Activated T-helper 2 cell treated with anti-CD3 and anti-CD28 coated beads, Interferon-gamma antibody, Interleukin-2, Interleukin-4, amounts not matched to agents 10 μg/mL and 5 μg/mL and 100 μg/mL, durations not matched to agents 14 hours and 24 hours and 36 hours (primary cell): ENCODE measurements at regions not wholly inside any gene's neighbourhood (a gene's known extent, or its start where the extent isn't known, plus 50 kb on each side); places are given as distances from the start of the nearest gene placed in this dataset.
A peak's percentile ranks its signal among the peaks of the same experiment; 100 is the strongest.
"Not testable (repeated sequence)": the region's sequence is repeated elsewhere in the genome, so short reads cannot be mapped to it uniquely, and the experiment has no call there.

Source experiments
- DNase-seq: peaks from one replicate; pipeline ENCODE4 v3.0.0; 2021; ENCODE audit warnings: low spot score
- H3K27ac Mint-ChIP-seq: one replicate; pipeline ENCODE4 v1.8.0; 2021; ENCODE audit warnings: mixed read lengths
- H3K27me3 Mint-ChIP-seq: one replicate; pipeline ENCODE4 v1.8.0; 2021; ENCODE audit warnings: low read depth, mixed read lengths
- H3K36me3 Mint-ChIP-seq: one replicate; pipeline ENCODE4 v1.8.0; 2021; ENCODE audit warnings: low read depth, mixed read lengths
- H3K4me1 Mint-ChIP-seq: one replicate; pipeline ENCODE4 v1.8.0; 2021; ENCODE audit warnings: low read depth, mixed read lengths
- H3K4me3 Mint-ChIP-seq: one replicate; pipeline ENCODE4 v1.8.0; 2021; ENCODE audit warnings: low read depth, mild to moderate bottlenecking, moderate library complexity, mixed read lengths
- H3K9me3 Mint-ChIP-seq: one replicate; pipeline ENCODE4 v1.8.0; 2021; ENCODE audit warnings: mixed read lengths
- intact Hi-C: fragments of 100-400 bp; cut with micrococcal nuclease; formaldehyde crosslinking; loops from one replicate; pipeline ENCODE4 v1.15.1; 2023

- no peaks in the 10 kb centered on the region for H3K9me3 Mint-ChIP-seq
- H3K27me3 Mint-ChIP-seq = peaks cover 90% of the 10 kb centered on the region
- intact Hi-C loops = no loop called here
- no peak overlapping the region for H3K27ac Mint-ChIP-seq
- DNase-seq = no peak
- H3K4me1 Mint-ChIP-seq = peaks cover 31% of the 10 kb centered on the region
- H3K4me3 Mint-ChIP-seq = no peak overlapping the region
- H3K36me3 Mint-ChIP-seq = no peaks in the 10 kb centered on the region
Measured at GRCh38 chr1:147078606-147079399, 93.5 kb downstream of the PRKAB2 start.

- Mint-ChIP-seq H3K4me1 (peaks cover 33% of the 10 kb centered on the region), H3K9me3 (no peaks in the 10 kb centered on the region), H3K36me3 (no peaks in the 10 kb centered on the region), H3K27ac (no peak overlapping the region), H3K4me3 (no peak overlapping the region), H3K27me3 (peaks cover 90% of the 10 kb centered on the region)
- DNase-seq = no peak
- intact Hi-C loops = no loop called here
Measured at GRCh38 chr1:147077936-147078605, 94.2 kb downstream of the PRKAB2 start.

GRCh38 chr1:147077523-147077922 lies 94.7 kb downstream of the PRKAB2 start:
- H3K36me3 Mint-ChIP-seq = no peaks in the 10 kb centered on the region
- H3K27ac Mint-ChIP-seq = no peak overlapping the region
- intact Hi-C loops = no loop called here
- peaks cover 35% of the 10 kb centered on the region for H3K4me1 Mint-ChIP-seq
- no peak for DNase-seq
- no peak overlapping the region for H3K4me3 Mint-ChIP-seq
- no peaks in the 10 kb centered on the region for H3K9me3 Mint-ChIP-seq
- peaks cover 90% of the 10 kb centered on the region for H3K27me3 Mint-ChIP-seq

- H3K9me3 Mint-ChIP-seq = no peaks in the 10 kb centered on the region
- H3K4me3 Mint-ChIP-seq = no peak overlapping the region
- H3K36me3 Mint-ChIP-seq = no peaks in the 10 kb centered on the region
- peaks cover 35% of the 10 kb centered on the region for H3K4me1 Mint-ChIP-seq
- peaks cover 90% of the 10 kb centered on the region for H3K27me3 Mint-ChIP-seq
- intact Hi-C loops = no loop called here
- no peak for DNase-seq
- no peak overlapping the region for H3K27ac Mint-ChIP-seq
Measured at GRCh38 chr1:147077081-147077480, 95.2 kb downstream of the PRKAB2 start.

- Mint-ChIP-seq H3K4me3 (no peak overlapping the region), H3K4me1 (peaks cover 35% of the 10 kb centered on the region), H3K27ac (no peak overlapping the region), H3K27me3 (peaks cover 93% of the 10 kb centered on the region), H3K36me3 (peaks cover 2% of the 10 kb centered on the region), H3K9me3 (no peaks in the 10 kb centered on the region)
- DNase-seq = no peak
- intact Hi-C loops = no loop called here
Measured at GRCh38 chr1:147076442-147076841, 95.8 kb downstream of the PRKAB2 start.

GRCh38 chr1:147072482-147073432 lies 99.5 kb downstream of the PRKAB2 start:
- intact Hi-C loops = no loop called here
- peaks cover 74% of the 10 kb centered on the region for H3K27me3 Mint-ChIP-seq

GRCh38 chr1:147071142-147071541 lies 101.1 kb downstream of the PRKAB2 start:
- no peak overlapping the region for H3K27ac Mint-ChIP-seq
- intact Hi-C loops = no loop called here
- H3K4me3 Mint-ChIP-seq = no peak overlapping the region
- no peak for DNase-seq
- H3K4me1 Mint-ChIP-seq = peaks cover 12% of the 10 kb centered on the region
- H3K27me3 Mint-ChIP-seq = peaks cover 67% of the 10 kb centered on the region
- peaks cover 2% of the 10 kb centered on the region for H3K36me3 Mint-ChIP-seq
- H3K9me3 Mint-ChIP-seq = no peaks in the 10 kb centered on the region

More at GRCh38 chr1:147072482-147073432, 99.5 kb downstream of the PRKAB2 start:
- DNase-seq = no peak
- Mint-ChIP-seq H3K9me3 (no peaks in the 10 kb centered on the region), H3K4me1 (peaks cover 12% of the 10 kb centered on the region), H3K27ac (no peak overlapping the region), H3K36me3 (peaks cover 2% of the 10 kb centered on the region), H3K4me3 (peak overlapping the region; percentile 66)

- DNase-seq = no peak
- Mint-ChIP-seq H3K9me3 (no peaks in the 10 kb centered on the region), H3K27me3 (peaks cover 27% of the 10 kb centered on the region), H3K4me3 (no peak overlapping the region), H3K36me3 (no peaks in the 10 kb centered on the region), H3K4me1 (no peaks in the 10 kb centered on the region), H3K27ac (no peak overlapping the region)
- intact Hi-C loops = no loop called here
Measured at GRCh38 chr1:147062956-147063355, 109.3 kb downstream of the PRKAB2 start.

GRCh38 chr1:147061880-147062279 lies 110.4 kb downstream of the PRKAB2 start:
- H3K27me3 Mint-ChIP-seq = peaks cover 32% of the 10 kb centered on the region
- intact Hi-C loops, H3K27ac Mint-ChIP-seq, DNase-seq, H3K4me3 Mint-ChIP-seq, H3K4me1 Mint-ChIP-seq, H3K9me3 Mint-ChIP-seq, H3K36me3 Mint-ChIP-seq: not testable (repeated sequence)

GRCh38 chr1:147053269-147053668 lies 115.1 kb downstream of the NBPF12 start:
- intact Hi-C loops = no loop called here
- Mint-ChIP-seq H3K27me3 (peaks cover 36% of the 10 kb centered on the region), H3K27ac (no peak overlapping the region), H3K9me3 (no peaks in the 10 kb centered on the region), H3K36me3 (no peaks in the 10 kb centered on the region), H3K4me3 (no peak overlapping the region), H3K4me1 (peaks cover 6% of the 10 kb centered on the region)
- DNase-seq = no peak

GRCh38 chr1:147052677-147053076 lies 114.6 kb downstream of the NBPF12 start:
- no peak overlapping the region for H3K4me3 Mint-ChIP-seq
- no peaks in the 10 kb centered on the region for H3K9me3 Mint-ChIP-seq
- H3K27me3 Mint-ChIP-seq = peaks cover 34% of the 10 kb centered on the region
- no peak overlapping the region for H3K27ac Mint-ChIP-seq
- no peaks in the 10 kb centered on the region for H3K36me3 Mint-ChIP-seq
- H3K4me1 Mint-ChIP-seq = peaks cover 6% of the 10 kb centered on the region
- no peak for DNase-seq
- intact Hi-C loops = no loop called here

- Mint-ChIP-seq H3K4me1 (peaks cover 8% of the 10 kb centered on the region), H3K4me3 (no peak overlapping the region), H3K36me3 (no peaks in the 10 kb centered on the region), H3K27ac (no peak overlapping the region), H3K27me3 (peaks cover 31% of the 10 kb centered on the region), H3K9me3 (no peaks in the 10 kb centered on the region)
- intact Hi-C loops = no loop called here
- DNase-seq = no peak
Measured at GRCh38 chr1:147052143-147052542, 114.0 kb downstream of the NBPF12 start.
